HG03521 (cell line): ENCODE measurements at regions not wholly inside any gene's neighbourhood (a gene's known extent, or its start where the extent isn't known, plus 50 kb on each side); places are given as distances from the start of the nearest gene placed in this dataset.

Source experiments
- ATAC-seq: cut with Tn5 transposase; IDR thresholded peaks from one replicate; pipeline ENCODE4 v1.9.1; 2021; ENCODE audit warnings: mild to moderate bottlenecking, moderate library complexity; ENCODE audit not compliant: unreplicated experiment

DNA sequence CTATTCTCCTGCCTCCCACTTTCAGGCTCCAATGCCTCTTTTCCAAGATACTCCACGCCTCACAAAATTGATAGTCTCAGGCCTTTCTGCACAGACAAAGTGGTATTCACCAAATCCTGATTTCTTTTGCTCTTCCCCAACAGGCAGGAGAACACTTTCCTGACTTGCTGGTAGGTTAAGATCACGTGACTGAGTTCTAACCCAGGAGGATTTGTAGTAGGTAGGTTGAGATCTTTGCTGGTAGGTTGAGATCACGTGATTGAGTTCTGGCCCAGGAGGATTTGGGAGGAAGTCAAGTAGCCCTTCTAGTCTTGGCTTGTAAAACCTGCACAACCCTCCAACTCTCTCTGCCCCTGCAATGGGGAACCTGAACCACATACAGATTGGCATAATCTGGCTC, 741.5 kb downstream of the TYW1 start:
- ATAC-seq: no peak

DNA sequence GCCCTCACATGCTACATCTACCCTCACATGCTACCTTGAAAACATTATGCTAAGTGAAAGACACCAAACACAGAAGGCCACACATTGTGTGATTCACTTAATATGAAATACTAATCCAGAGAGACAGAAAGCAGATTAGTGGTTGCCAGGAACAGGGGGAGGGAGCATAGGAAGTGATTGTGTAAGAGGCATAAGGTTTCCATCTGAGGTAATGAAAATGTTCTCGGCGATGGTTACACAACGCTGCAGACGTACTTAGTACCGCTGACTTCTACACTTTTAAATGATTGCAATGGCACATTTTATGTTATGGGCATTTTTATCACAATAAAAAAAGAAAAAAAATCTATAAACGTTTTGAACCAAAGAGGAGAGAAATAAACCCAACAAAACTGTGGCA, 742.3 kb downstream of the TYW1 start:
- ATAC-seq: no peak

GRCh38 chr7:67743501-67743900, 746.9 kb downstream of the TYW1 start:
- no peak for ATAC-seq

DNA sequence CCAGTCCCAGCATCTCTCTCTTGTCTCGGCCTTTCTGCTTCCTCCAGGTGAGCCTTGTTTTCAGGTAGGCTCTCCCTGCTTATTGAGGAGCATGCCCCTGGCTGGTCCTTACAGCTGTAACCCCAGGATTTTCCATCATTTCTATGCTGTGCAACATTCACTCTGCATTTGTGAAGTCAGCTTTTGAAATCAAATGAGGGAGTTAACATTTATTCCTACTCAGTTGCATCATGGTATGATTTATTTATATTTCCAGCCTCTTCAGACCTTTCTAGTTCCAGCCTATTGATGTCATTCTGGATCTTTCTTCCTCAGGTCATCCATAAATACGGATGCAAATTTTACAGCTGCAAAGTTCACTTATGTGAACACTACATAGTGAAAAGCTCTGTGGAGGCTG, 755.6 kb downstream of the TYW1 start:
- ATAC-seq: no peak

DNA sequence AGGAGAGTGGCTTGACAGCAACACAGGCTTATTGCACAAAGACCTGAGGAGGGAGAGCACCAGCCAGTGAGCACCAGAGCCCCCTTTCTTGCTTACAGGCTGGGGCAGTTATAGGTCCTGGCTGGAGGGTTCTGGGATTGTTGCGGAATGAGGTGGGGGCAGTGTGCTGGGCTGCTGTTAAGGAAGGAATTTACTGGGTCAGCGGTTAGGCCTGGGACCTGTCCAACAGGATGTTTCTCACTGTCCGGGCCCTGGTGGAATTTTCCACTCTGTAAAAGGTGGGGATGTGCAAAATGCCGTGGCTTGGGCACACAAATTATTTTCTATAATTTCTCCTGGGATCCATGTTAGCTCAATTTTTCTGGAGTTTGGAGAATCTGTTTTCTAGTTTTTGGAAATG, 757.3 kb downstream of the TYW1 start:
- no peak for ATAC-seq

- ATAC-seq: no peak
Measured at GRCh38 chr7:67754651-67755050, 758.0 kb downstream of the TYW1 start.

DNA sequence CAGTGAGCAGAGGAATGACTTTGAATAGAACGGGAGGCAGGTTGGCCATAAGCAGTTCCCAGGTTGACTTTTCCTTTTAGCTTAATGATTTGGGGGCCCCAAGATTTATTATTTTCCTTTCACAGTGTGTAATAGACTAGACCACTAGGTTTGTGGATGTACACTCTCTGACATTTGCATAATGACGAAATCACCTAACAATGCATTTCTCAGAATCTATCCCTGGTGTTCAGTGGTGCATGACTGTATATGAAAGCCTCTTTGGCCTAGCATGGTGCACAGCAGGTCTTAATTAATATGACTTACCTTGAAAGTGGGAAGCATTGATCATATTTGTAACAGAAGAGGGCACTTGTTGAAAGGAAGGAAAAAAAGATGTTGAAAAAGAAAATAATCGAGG, 761.9 kb downstream of the TYW1 start:
- ATAC-seq: no peak

GRCh38 chr7:67760971-67761370, 764.3 kb downstream of the TYW1 start:
- no peak for ATAC-seq

- ATAC-seq: no peak
Measured at GRCh38 chr7:67762516-67762915, 765.9 kb downstream of the TYW1 start.

- no peak for ATAC-seq
Measured at GRCh38 chr7:67764289-67764688, 767.7 kb downstream of the TYW1 start.

DNA sequence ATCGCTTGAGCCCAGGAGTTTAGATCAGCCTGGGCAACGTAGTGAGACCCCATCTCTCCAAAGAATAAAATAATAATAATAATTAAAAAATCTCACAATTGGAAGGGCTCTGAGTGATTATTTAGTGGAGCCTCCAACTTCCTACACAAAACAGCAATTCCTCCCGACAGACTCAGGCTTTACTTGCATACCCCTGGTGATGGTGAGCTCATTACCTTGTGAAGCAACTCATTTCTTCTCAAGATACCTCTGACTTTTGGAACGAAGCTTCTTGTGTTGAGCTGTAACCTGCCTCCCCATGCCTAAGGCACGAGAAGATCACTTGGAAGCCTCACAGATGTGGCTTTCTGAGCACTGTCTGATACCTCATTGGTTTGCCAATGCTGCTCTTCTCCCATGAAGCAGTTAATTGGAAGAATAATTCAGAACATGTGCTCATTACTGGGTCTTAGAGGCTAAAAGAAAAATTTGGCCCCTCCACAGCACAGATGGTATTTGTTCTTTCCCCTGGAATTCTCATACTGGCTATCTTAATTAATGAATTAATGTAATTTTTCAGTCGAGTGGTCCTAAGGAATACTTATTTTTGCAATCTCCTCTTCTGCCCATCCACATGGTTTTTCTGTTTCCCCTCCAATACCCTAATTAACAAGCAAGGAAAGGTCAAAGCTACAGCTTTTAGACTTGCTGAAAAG, 769.0 kb downstream of the TYW1 start:
- ATAC-seq: no peak

- no peak for ATAC-seq
Measured at GRCh38 chr7:67766906-67767410, 770.3 kb downstream of the TYW1 start.

DNA sequence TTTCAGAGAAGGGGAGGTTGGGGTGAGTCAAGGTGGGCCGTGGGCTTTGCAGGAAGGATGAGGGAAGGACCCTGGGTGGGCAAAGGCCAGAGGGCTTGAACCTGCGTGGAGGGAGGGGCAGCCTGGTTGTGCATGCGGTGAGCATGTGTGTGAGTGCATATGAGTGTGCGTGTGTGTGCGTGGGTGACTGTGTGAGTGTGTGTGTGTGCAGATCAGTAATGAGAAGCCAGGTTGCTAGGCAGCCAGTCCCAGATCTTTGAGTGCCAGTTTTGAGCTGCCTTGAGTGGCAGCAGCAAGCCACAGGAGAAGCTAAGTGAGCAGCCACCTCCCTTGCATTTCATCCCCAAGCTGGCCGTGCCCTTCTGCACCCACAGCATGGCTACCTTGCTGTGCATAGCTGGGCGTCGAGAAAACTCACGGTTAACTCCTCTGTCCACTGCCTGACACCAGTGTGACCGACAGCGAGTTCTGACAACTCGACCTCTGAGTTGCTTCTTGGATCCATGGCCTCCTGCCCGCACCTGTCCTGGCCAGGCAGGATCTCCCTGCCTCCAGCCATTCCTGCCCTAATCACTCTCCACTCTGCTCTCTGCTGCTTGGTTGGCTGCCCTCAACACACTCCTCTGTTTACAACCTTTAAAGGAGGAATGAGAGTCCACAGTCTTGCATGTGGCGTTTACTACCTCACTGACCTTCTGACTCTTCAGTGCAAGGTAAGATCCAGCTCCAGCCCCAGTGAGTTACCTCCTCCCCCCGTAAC, 775.4 kb downstream of the TYW1 start:
- ATAC-seq: no peak

DNA sequence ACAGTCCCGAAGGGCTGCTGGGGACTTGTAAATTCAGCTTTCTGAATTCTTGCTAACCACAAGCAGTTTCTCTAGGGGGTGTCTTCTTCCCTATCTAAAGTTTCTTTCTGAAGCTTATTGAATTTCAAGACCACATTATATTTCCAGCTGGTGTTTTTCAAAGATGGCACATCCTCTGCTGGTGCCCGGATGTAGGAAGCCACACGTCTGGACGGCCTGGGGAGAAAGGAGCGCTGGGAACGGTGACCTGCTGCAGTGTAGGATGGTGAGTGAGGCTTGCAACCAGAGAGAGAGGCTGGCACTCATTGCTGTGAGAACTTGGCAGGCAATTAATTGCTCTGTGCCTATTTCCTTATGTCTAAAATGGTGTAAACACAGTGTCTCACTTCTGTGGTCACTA, 776.4 kb downstream of the TYW1 start:
- ATAC-seq: no peak

DNA sequence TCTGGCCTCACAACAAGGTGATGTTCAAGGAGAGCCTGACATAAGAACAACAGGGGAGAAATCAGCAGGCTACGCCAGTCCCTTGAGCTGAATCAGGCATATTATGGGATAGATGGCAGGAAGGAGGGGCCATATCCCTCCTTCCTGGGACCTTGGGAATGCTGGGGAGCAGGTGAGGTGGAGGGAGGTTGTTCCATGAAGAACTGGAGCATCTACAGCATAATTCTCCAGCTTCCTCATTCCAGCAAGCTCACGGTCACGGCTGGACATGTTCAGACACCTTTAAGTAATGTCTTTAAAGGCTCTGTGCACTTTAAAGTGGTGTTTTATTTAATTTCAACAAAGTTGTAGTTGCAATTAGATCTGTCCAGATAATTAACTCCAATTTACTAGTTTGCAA, 780.5 kb downstream of the TYW1 start:
- ATAC-seq: no peak

DNA sequence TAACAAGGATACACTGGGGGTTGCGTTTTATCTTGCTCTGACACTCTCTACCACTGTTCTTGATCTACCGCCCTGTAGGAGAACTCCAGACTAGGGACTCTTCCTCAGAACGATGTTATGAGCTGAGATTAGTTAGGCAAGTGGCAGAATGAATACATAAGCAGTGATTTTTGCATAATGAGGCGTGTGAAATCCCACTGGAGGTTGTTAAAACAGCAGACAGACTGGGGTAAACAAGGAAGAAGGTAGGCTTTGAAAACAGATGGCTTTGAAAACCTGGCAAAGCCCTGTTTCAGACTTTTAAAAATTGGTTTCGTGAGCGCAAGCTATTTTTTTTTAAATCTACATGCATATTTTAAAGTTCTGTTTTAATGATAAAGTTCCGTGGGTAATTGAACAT, 785.2 kb downstream of the TYW1 start:
- ATAC-seq: no peak

- no peak for ATAC-seq
Measured at GRCh38 chr7:67786021-67786420, 789.4 kb downstream of the TYW1 start.

- no peak for ATAC-seq
Measured at GRCh38 chr7:67788669-67789068, 792.0 kb downstream of the TYW1 start.

- ATAC-seq: no peak
Measured at GRCh38 chr7:67791918-67792317, 795.3 kb downstream of the TYW1 start.

DNA sequence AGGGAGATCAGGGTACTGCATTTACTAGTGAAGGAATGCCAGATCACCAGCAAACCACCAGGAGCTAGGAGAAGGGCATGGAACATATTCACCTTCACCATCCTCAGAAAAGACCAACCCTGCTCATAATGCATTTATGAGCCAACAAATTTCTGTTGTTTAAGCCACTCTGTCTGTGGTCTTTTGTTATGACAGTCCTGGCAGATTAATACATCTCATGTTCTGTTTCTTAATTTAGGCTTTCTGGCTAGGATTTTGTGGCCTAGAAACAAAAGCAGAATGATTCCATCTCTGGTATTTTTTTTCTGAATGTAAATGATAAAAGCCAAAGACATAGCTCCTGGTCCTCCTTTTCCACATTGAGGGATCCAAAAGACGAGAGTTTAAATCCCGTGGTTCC, 797.9 kb downstream of the TYW1 start:
- no peak for ATAC-seq

DNA sequence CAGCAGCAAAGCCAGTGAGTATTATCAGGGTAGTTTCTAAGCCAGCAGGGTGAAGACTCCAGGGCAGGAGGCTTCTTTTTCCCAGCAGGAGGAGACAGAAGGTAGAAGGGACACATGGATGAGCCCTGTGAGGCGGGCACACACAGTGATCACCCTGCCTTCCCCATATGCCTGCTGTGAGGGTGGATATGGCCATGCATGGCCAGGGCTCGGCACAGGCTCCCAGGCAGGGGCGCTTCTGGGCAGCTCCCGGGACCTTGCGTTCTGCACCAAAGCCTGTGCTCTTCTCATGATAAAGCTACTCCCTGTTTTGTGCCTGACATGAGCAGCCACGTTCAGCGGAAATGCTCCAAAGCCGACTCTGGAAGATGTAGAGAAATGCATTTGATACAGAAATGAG, 807.2 kb downstream of the TYW1 start:
- ATAC-seq: no peak

DNA sequence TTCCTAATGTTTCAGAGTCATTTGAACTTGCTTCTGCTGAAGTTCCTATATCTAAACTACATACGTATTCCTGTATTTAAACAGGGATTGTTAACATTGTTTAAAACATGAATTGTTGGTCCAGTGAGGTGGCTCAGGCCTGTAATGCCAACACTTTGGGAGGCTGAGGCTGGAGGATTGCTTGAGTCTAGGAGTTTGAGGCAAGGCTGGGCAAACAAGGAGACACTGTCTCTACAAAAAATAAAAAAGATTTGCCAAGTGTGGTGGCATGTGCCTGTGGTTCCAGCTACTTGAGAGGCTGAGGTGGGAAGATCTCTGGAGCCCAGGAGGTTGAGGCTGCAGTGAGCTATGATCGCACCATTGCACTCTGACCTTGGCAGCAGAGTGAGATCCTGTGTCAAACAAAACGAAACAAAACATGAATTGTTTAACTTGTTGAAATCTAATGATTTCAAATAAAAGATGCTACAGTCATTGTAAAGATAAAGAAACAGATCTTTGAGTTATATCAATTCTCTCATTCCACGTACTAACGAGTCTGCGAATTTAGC, 809.4 kb downstream of the TYW1 start:
- no peak for ATAC-seq
